A673 (cell line): ENCODE measurements at regions not wholly inside any gene's neighbourhood (a gene's known extent, or its start where the extent isn't known, plus 50 kb on each side); places are given as distances from the start of the nearest gene placed in this dataset.

Experiments
- CTCF ChIP-seq: fragments of 300-800, 200-600 bp; sonication (generic); conservative IDR thresholded peaks from 2 replicates; pipeline ENCODE4 v1.5.1; 2017; ENCODE audit warnings: low read depth, mild to moderate bottlenecking, antibody characterized with exemption, low read length, moderate library complexity, mixed read lengths
- EZH2 ChIP-seq: fragments of 200-600 bp; sonication (generic); IDR thresholded peaks from 2 replicates; pipeline ENCODE4 v1.6.1; 2017; ENCODE audit warnings: borderline replicate concordance, low read depth, mild to moderate bottlenecking, mixed read lengths, antibody characterized with exemption, low read length; ENCODE audit not compliant: poor library complexity, severe bottlenecking

DNA sequence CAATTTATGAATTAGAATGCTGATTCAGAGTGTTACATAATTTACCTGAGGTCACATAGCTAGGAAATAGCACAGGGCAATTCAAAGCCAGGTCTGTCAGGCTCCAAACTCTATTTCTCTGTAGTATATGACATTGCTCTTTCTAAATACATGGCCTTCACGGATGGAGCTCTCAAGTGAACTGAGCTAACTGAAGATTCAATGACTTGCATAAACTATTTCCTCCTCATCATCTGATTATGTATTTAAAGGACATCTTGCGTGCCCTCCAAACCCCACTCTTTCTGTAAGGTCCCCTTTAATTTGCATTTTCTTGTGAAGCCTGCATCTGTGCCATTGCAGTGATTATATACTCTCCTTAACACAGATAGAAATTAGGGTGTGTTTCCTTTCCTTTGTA is 537.4 kb upstream of the VRK2 start:
- TF ChIP-seq CTCF (no peak), EZH2 (no peak)
